Middle frontal gyrus (tissue), 1 donor: ENCODE measurements at regions not wholly inside any gene's neighbourhood (a gene's known extent, or its start where the extent isn't known, plus 50 kb on each side); places are given as distances from the start of the nearest gene placed in this dataset.

ENCODE experiments used
- DNase-seq: peaks from one replicate; pipeline ENCODE4 v3.0.0-alpha.2; 2015; ENCODE audit warnings: low spot score; ENCODE audit errors: extremely low spot score

DNA sequence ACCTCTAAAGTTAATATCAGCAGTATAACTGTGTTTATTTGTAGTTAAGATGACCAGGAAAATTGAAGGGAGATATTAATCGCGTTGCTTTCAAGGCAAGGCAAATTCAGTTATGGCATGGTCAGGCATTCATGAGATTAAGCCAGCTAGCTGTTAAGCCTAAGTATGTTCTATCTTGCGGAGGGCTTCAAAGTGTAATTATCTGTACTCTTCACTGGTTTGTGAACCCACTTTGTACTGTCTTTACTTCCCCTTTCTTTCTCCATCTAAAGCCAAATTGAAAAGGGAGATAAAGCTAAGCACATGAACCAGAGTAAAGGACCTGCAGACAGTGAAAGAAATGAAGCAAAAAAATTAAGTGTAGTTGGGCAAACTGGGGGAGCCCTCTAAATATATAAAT is 483.1 kb upstream of the NRP1 start:
- DNase-seq = no peak

DNA sequence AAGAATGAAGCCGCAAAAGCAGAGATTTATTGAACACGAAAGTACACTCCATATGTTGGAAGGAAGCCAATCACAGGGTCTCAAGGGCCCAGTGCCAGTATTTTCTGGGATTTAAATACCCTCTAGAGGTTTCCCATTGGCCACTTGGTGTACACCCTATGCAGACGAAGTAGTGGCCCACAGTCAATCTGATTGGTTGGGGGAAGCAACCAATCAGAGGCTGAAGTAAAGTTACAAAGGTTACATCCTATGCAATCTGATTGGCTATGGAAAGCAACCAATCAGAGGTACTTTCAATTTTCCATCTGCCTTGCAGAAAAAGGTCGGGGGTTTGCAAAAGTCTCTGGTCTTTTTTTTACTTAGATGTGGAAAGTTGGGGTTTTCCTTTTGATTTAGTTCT is 481.3 kb upstream of the NRP1 start:
- DNase-seq = no peak

DNA sequence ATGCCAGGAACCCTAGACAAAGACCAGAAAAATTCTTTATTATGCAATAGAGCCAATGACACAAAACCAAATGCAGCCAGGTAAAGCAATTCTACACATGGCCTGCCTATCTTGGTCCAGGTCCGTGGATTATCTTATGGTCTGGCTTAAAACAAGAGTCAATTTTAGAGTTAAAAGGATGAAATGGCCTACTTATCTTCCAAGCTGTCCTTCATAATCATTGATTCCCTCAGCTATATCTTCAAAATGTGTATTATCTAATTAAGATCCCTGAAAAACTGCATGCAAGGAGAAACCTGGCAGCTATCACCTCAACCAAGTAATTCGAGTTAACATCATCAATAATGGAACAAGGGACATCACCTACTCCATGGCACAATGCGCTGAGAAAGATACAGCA is 479.4 kb upstream of the NRP1 start:
- no peak for DNase-seq

DNA sequence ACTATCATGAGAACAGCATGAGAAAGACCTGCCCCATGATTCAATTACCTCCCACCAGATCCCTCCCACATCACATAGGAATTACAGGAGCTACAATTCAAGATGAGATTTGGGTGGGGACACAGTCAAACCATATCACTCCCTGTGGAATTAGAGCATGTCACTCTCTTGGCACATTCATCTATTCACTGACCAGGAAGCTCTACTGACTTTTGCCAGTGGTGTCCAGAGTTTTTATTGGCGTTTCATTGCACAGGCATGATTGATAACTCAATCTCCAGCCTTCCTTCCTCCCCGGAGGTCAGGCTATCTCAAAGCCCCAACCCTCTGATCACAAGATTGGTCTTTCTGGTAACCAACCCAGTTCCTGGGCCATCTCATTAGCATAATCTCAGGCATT is 478.9 kb upstream of the NRP1 start:
- DNase-seq = no peak

DNA sequence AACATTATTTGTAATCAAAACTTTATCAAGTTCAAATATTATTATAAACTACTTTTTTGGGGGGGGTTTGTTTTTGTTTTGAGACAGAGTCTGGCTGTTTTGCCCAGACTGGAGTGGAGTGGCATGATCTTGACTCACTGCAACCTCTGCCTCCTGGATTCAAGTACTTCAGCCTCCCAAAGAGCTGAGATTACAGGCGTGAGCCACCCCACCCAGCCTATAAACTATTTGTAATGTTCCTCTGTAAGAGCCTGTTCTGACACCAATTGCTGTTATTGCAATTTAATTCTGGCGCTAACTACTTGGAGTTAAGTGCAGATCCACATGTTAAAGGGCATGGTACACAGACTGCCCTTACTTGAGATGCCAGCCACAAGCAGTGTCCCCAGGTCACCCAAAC is 478.1 kb upstream of the NRP1 start:
- DNase-seq = no peak

DNA sequence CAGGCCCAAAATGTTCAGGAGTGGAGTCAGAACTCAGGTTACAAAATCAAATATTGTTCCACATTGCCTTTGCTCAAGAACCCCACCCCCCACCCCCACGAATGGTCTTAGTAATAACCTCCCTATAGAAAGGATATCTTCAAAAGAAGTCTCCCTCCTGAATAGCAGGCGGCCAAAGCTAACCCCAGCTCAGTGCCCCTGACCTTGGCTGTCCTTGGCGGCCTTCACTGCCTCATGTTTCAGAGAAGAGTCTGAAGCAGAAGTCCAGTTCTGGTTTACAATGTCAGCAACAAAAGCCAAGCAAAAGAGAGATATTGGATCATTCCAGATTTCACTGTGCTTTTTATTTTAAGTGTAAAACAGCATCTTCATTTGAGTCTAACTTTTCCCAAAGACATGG is 476.5 kb upstream of the NRP1 start:
- DNase-seq = no peak

DNA sequence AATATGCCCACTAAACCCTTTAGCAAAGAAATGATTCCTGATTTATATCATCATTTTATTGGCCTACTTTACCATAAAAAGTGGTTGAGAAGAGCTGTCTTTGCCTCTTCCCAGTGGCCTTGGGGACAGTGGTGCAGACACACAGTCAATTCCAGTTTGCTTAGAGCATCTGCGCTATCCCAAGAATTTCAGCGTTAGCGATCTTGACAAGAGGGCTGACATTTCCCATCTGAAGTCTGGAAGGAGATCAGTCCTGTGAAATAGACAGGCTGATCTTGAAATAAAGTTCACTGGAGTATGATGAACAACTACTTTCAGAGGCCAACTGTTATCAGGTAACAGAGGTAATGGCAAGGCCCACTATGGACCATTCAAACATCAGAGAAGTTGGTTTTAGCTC is 475.3 kb upstream of the NRP1 start:
- no peak for DNase-seq

DNA sequence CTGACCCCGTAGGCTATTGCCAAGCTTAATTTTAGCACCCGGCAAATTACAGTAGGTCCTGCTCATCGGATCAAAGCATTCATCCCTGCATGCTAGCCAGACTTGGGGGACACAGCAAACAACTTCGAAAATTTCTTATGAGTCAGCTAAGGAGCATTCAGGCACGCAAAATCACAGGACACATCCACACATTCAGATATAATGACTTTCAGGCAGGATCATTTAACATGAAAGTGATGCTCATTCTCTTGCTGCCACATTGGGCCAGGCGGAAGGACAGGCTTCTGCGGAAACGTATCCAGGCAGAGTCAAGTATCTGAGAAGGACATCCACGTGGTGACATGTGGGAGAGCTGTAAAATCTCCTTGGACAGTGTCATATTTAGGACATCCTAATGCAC is 474.0 kb upstream of the NRP1 start:
- DNase-seq = no peak

DNA sequence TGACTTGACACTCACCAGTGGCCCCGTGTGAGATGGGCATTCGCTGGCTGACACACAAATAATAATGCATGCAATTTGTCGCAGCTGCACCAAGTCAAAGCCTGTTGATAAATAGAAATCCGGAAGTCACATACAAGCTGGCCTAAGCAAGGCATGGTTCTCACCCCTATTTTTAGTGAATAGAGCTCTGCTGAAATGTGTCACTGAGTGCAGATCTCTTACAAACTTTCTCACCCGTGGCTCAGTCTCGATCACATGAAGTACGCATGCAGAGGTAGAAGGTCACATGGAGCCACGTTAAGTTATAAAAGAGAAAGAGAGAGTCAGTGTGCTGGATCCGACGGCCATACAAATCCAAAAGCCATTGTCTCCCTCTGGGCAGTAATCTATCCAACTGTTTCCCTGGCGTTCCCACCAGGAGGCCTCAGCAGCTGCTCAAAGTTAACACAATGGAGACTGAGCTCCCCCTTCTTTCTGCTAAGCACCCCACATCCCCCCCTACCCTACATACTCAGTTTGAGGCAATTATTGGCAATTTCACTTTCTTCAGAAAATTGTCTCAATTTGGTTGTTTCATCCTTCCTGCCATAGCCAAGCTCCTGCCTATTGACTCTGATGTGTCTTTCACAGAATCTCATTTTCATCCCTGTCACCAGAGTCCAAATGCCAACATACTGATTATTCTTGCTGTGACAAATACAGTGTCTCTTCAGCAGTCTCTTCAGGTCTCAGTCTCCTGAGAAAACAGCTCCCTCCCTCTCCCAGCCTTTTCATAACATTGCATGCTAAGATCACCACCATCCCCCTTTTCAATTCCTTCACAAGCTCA is 473.3 kb upstream of the NRP1 start:
- no peak for DNase-seq

DNA sequence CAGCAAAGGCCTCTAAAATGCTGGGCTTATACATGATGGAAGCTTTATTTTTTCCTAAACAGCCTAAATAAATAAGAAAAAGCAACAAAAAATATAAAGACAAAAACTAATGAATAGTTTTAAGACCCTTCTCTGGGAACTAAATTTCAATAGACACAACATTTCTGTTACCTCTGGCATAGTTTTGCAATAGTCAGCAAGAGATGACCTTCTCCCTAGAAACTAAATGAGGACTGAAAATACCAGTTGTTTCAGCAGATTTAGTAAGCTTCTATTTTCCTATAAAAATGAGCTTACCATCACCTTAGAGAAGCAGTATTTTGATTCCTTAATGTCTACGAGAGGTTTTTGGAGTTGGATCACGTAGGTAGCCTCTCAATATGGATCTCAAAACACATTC is 471.4 kb upstream of the NRP1 start:
- DNase-seq = no peak

DNA sequence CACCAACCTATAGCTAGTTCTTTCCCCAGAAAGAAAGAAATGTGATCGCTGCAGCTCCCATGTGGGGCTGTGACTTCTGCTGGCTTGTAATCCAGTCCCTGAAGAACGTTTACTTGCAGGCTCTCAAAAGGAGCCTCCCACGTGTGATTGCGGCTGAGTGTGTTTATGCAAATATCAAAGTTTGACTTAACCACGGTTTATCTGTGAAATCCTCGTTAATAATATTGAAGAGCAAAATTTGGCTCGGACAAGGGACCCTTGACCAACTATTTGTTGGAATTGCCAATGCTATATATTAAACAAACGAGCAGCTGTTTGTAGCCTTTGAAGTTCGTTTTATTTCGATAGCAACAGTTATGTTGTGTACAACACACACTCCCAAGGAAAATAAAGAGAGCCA is 470.1 kb upstream of the NRP1 start:
- no peak for DNase-seq

DNA sequence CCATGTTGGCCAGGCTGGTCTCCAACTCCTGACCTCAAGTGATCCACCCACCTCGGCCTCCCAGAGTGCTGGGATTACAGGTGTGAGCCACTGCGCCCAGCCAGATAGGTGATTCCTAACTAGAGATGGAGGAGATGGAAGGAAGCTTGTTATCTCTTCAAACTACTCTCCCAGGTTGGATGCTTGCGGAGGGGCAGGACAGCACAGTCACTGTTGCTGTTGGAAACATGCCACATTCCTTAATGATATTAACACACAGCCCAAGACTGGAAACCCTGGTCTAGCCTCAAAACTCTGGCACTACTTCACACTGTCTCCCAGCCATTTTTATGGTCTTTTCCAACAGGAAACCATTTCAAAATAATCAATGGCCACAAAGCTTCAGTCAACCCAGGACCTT is 468.8 kb upstream of the NRP1 start:
- DNase-seq = no peak

DNA sequence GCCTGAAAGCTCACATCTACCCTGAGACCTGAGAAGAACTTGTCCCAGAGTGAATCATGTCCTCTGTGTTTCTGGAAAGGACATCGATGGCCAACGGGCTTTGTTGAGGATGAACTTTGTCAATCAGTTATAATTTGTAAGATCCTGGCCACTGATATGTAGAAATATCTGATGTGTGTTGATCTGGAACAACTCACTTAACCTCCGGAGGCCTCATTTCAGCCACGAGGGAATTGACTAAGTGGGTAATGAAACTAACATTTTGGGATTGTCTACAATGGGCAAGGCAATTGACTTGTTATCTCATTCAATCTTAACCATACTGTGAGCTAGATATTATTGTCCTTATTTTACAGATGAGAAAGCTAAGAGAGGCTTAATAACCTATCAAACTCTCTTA is 468.1 kb upstream of the NRP1 start:
- no peak for DNase-seq

DNA sequence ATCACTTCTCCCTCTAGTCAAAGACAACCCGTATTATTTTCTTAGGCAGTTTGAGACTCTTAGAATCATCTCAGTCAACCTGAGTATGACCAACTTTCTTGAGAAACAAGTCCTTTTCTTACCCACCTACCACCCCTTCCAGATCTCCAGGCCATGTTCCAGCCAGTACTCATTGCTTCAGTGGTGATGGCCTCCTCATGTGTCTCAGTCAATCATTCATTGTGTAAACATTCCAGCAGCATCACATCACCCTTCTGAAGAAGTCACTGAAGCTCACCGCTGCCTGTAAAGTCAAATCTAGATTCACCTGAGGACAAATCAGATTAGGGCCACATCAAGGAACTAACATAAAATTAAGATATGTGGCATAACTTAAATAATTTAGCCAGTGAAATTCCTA is 467.2 kb upstream of the NRP1 start:
- DNase-seq = no peak

DNA sequence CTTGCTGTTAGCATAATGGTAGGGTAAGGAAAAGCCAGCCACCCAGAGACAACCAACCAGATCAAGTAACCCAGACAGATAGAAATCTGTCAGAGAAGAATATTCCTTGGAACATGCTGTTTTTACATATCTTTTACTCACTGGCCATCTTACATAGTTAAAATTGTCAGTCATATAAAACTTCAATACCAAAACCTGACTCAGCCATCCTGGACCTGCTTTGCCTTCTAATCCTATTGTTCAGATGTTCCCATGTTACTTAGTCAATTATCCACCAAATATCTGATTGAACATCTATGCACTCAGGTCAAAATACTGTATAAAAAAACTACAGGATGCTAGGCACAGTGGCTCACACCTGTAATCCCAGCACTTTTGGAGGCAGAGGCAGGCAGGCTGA is 466.5 kb upstream of the NRP1 start:
- DNase-seq = no peak

DNA sequence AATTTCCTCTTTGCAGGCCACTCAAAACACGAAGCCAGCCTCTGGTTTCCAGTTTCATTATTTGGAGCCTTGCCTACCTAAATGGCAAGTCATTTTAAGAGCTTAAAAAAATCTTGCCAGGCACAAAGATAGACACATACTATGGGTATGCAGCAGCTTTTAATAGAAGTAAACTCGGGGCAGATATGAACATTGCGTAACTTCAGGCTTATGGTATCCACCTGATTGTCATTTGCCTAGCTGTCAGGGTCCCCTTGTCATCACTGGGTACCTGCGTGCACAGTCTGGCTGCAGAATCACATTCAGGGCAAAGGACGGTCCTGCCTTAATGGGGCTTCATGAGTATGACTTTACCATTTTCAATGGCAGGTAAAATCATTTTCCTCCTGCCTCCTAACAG is 466.1 kb upstream of the NRP1 start:
- DNase-seq = no peak

DNA sequence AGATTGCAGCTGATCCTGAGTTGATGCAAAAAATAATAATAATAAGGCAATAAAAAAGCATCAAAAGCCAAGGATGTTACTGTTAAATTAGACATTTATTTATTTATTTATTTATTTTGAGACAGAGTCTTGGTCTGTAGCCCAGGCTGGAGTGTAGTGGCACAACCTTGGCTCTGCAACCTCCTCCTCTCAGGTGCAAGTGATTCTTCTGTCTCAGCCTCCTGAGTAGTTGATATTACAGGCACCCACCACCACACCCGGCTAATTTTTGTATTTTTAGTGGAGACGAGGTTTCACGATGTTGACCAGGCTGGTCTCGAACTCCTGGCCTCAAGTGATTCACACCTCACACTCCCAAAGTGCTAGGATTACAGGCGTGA is 465.5 kb upstream of the NRP1 start:
- no peak for DNase-seq

DNA sequence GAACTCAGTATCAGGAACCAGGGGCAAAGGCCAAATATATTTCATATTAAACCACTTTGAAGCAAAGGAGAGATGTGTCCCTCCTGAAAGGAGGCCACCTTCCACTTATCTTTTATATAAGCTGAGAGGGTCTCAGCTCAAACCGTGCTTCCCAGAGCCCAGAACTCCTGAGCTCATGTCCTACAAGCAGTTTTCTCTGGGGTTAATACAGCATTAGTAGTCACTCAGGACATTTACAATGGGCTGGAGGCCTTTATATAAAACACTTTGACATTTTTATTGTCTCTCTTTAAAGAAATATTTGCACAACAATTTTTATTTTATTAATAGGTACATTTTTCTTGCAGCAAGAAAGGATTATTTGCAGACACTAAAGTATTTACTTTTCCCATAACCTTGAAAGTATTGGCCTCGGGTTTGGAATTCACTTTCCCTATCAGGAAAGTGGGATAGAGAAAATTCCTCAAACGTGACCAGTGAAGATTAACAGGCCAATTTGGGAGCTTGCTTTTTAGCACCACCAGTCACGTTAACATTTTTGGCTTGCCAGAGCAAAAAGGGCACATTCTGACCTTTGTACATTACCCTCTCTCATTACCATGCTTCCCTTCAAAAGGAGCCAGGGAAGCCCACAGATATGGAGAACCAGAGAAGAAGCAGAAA is 464.9 kb upstream of the NRP1 start:
- no peak for DNase-seq

DNA sequence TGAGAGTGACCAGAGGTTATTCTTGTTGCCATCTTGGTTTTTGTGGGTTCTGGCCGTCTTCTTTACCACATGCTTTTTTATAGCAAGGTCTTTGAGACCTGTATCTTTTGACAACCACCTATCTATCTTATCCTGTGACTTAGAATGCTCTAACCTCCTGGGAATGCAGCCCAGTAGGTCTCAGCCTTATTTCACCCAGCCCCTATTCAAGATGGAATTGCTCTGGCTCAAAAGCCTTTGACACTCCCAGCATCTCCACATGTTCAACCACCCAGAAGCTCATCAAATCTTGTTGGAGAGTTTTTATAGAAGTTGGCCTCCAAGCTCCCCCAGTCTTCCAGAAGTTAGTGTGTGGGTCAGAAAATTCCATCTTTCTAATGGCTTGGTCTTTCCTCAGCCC is 464.3 kb upstream of the NRP1 start:
- no peak for DNase-seq

DNA sequence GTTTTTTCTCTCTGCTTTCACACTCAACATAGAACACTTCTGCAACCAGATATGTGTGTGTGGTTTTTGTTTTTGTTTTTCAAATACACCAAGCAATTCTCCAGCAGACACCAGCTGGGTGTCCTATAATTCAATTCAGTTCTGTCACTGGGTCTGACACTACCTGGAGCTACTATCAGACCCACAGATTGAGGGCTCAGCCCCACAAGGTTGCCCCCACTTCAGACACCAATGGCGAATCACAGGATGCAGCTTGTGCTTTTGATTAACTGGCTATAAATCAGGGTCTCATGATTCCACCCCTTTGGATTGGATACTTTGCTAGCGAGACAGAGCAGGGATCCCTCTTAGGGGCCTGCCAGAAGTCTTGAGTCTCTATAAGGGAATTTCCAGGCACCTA is 462.2 kb upstream of the NRP1 start:
- no peak for DNase-seq

DNA sequence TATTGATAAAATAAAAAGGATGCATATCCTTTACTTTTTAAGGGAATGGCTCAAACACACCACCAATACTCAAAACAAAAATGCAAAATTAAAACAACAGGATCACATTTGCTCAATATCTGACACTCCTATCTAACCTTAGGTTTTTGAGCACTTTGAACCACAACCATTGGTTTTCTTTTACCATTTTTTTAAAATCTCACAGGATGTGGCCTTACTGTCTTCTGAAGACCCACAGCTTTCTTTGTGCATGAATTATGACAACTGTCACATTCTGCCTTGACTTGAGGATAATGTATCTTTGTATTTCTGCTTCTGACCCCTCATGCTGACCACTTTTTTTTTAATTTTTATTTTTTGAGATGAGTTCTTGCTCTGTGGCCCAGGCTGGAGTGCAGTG is 461.1 kb upstream of the NRP1 start:
- DNase-seq = no peak

DNA sequence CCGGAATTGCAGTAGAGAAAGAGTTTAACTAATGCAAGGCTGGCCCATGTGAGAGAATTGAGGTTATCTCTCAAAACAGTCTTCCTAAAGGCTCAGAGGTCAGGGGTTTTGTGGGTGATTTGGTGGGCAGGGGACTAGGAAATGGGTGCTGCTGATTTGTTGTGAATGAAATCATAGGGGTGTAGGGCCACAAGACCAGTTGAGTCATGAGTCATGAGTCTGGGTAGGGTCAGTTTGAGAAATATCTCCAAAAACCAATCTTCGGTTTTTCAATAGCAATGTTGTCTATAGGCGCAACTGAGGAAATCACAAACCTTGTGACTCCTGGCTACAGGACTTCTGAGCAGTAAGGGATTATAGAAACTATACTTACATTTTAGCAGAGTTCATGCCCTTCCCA is 460.0 kb upstream of the NRP1 start:
- DNase-seq = no peak

DNA sequence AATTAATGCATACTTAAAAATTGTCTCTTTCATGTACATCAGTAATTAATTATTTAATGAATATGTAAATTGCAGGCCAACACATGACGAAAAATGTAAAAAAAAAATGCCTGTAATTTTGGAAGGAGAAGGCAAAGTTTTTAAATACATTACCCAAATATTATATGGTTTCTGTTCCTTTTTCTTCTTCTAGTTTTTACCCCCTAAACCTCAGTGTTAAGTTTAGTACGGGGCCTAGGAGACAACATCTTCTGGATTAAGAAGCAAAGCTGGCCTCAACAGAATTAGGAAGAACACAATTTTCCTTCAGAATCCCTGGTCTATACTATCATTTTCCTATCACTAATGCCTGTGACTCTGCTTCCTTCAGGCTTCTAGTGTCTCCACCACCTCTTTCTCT is 459.3 kb upstream of the NRP1 start:
- DNase-seq = no peak
